Hepatocyte (in vitro differentiated cells): ENCODE measurements at regions not wholly inside any gene's neighbourhood (a gene's known extent, or its start where the extent isn't known, plus 50 kb on each side); places are given as distances from the start of the nearest gene placed in this dataset.

ENCODE experiments used
- CTCF ChIP-seq: fragments of 200-600 bp; sonication (generic); IDR thresholded peaks from 2 replicates; pipeline ENCODE4 v1.5.1; 2016; ENCODE audit warnings: antibody characterized with exemption, mild to moderate bottlenecking; ENCODE audit not compliant: poor library complexity
- EZH2 ChIP-seq: fragments of 200-600 bp; sonication (generic); IDR thresholded peaks from 2 replicates; pipeline ENCODE4 v1.6.1; 2016; ENCODE audit warnings: antibody characterized with exemption, mild to moderate bottlenecking, borderline replicate concordance
- EZH2phosphoT487 ChIP-seq: fragments of 200-600 bp; sonication (generic); IDR thresholded peaks from one replicate; pipeline ENCODE4 v1.6.1; 2018; ENCODE audit warnings: antibody characterized with exemption, mild to moderate bottlenecking, low read depth, moderate library complexity; ENCODE audit not compliant: unreplicated experiment, severe bottlenecking

DNA sequence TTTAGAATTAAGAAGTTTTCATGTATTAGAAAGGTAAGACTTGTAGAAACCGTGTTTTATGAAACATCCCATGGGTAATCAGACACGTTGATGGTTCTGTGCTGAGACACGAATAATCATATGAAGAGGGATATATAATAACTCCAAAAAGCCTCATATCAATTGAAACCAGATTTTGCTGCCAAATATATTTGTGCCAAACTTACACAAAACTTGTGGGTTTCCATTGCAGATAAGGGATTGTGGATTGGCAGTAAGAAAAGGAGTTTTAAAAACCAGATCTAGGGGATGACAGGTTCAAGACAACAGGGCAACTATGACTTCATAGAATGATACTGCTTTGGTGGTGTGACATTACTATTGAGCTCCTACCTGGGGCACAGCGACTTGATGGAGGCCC, 616.1 kb downstream of the BCOR start:
- TF ChIP-seq CTCF (no peak), EZH2 (no peak), EZH2phosphoT487 (no peak)
